Body of pancreas (tissue), 4 donors: ENCODE measurements at regions not wholly inside any gene's neighbourhood (a gene's known extent, or its start where the extent isn't known, plus 50 kb on each side); places are given as distances from the start of the nearest gene placed in this dataset.

Source experiments
- ATAC-seq: fragments of 150-250 bp; one replicate; pipeline ENCODE4 v1.9.1; 2016
- DNase-seq, 4 donors: peaks; one replicate each; pipeline ENCODE4 v3.0.0-alpha.2; 2019
- H3K27ac ChIP-seq, 4 donors: fragments of 200-600 bp; sonication (generic); 1 replicate in 3 of 4; 2 replicates in 1 of 4; pipeline versions ENCODE4 v1.5.1 to v1.6.1; 2016 to 2019; ENCODE audit warnings: mild to moderate bottlenecking in 1 of 4, mixed read lengths in 1 of 4, moderate library complexity in 1 of 4
- H3K27me3 ChIP-seq, 2 donors: fragments of 200-600 bp; sonication (generic); one replicate each; pipeline ENCODE4 v1.6.0; 2016; ENCODE audit warnings: mild to moderate bottlenecking in 1 of 2
- H3K36me3 ChIP-seq, 2 donors: fragments of 200-600 bp; sonication (generic); replicated peaks in 1 of 2; 2 replicates each; pipeline ENCODE4 v1.5.1; 2016; ENCODE audit warnings: low read depth in 2 of 2; ENCODE audit not compliant: insufficient read depth in 1 of 2
- H3K4me1 ChIP-seq: fragments of 200-600 bp; sonication (generic); one replicate; pipeline ENCODE4 v1.6.0; 2016
- H3K4me3 ChIP-seq, 2 donors: fragments of 200-600 bp; sonication (generic); 1 replicate in 1 of 2; 2 replicates in 1 of 2; pipeline ENCODE4 v1.5.1; 2016 to 2019
- H3K9me3 ChIP-seq, 3 donors: fragments of 200-600 bp; sonication (generic); 1 replicate in 2 of 3; 2 replicates in 1 of 3; pipeline ENCODE4 v1.5.1; 2016
- CTCF ChIP-seq, 7 experiments: fragments of 450-650 bp in 4 of 7; fragments of 200-600 bp in 3 of 7; sonication (generic) in 3 of 7; IDR thresholded peaks; one replicate each; pipeline ENCODE4 v1.5.1; 2016 to 2019; ENCODE audit warnings: antibody characterized with exemption in 7 of 7
- POLR2A ChIP-seq, 3 donors: fragments of 450-650 bp; IDR thresholded peaks; one replicate each; pipeline ENCODE4 v1.6.1; 2016; ENCODE audit warnings: antibody characterized with exemption in 3 of 3, mild to moderate bottlenecking in 2 of 3
- WGBS, 2 donors: methylation state at CpG; one replicate each; pipeline ENCODE4 v1.1.5; 2017; 5-methylcytosine and 5-hydroxymethylcytosine counted together
- intact Hi-C: fragments of 100-400 bp; cut with DNase I; formaldehyde crosslinking; loops from one replicate; pipeline ENCODE4 v1.15.1; 2023

- Histone ChIP-seq H3K27me3 (no peaks in the 10 kb centered on the region), H3K4me3 (no peak overlapping the region), H3K4me1 (peaks cover 18% of the 10 kb centered on the region), H3K36me3 (no peaks in the 10 kb centered on the region), H3K27ac (no peak overlapping the region), H3K9me3 (no peaks in the 10 kb centered on the region)
- TF ChIP-seq CTCF (IDR thresholded peaks at IDR 0.05) (no peak), POLR2A (IDR thresholded peaks at IDR 0.05) (no peak)
- DNase-seq (no peak), ATAC-seq (no peak)
- intact Hi-C loops: no loop called here
- 74 to 81% methylated on average over 2 of the region's 2 CpGs for WGBS, 2 donors
Observed at GRCh38 chr10:61847087-61847486, 54.4 kb upstream of the ARID5B start.

DNA sequence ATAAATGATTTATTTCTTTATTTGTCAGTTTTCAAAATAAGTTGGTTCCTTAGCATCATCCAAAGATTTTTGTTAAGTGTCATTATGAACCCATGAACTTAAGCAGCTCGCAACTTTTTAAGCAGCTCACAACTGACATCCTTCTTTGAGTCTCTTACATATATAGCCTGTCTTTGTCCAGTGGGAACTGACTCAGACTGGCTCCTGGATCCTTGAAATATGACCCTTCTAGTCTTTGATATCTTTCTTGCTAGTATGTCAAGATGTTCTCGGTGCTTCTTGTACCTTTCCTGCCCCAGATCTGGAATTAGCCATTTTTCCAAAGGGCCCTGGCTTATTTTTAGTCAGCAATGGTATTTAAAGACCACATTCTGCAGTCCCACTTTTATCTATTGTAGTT is 53.9 kb upstream of the ARID5B start:
- Histone ChIP-seq H3K9me3 (no peaks in the 10 kb centered on the region), H3K4me1 (peaks cover 18% of the 10 kb centered on the region), H3K27me3 (no peaks in the 10 kb centered on the region), H3K27ac (no peak overlapping the region), H3K36me3 (no peaks in the 10 kb centered on the region), H3K4me3 (no peak overlapping the region)
- TF ChIP-seq CTCF (IDR thresholded peaks at IDR 0.05) (no peak), POLR2A (IDR thresholded peaks at IDR 0.05) (no peak)
- WGBS, 2 donors: 83 to 87% methylated on average over 2 of the region's 2 CpGs
- intact Hi-C loops: no loop called here
- ATAC-seq (no peak), DNase-seq (no peak)

- TF ChIP-seq POLR2A (IDR thresholded peaks at IDR 0.05) (no peak), CTCF (IDR thresholded peaks at IDR 0.05) (no peak)
- no peaks in the 10 kb centered on the region for H3K9me3 ChIP-seq
- no peaks in the 10 kb centered on the region for H3K4me1 ChIP-seq
- no peaks in the 10 kb centered on the region for H3K27me3 ChIP-seq
- DNase-seq (no peak), ATAC-seq (no peak)
- no peak overlapping the region for H3K4me3 ChIP-seq
- H3K36me3 ChIP-seq: no peaks in the 10 kb centered on the region
- no peak overlapping the region for H3K27ac ChIP-seq
- intact Hi-C loops: no loop called here
Observed at GRCh38 chr10:61850376-61850775, 51.1 kb upstream of the ARID5B start.
